GM18873 (cell line): ENCODE measurements at regions not wholly inside any gene's neighbourhood (a gene's known extent, or its start where the extent isn't known, plus 50 kb on each side); places are given as distances from the start of the nearest gene placed in this dataset.

Source experiments
- ATAC-seq: cut with Tn5 transposase; IDR thresholded peaks from one replicate; pipeline ENCODE4 v1.9.1; 2021; ENCODE audit warnings: mild to moderate bottlenecking, moderate library complexity, moderate number of reproducible peaks; ENCODE audit not compliant: unreplicated experiment, low FRiP score

GRCh38 chr15:35722501-35722900, 176.5 kb upstream of the DPH6 start:
- ATAC-seq, result no peak

DNA sequence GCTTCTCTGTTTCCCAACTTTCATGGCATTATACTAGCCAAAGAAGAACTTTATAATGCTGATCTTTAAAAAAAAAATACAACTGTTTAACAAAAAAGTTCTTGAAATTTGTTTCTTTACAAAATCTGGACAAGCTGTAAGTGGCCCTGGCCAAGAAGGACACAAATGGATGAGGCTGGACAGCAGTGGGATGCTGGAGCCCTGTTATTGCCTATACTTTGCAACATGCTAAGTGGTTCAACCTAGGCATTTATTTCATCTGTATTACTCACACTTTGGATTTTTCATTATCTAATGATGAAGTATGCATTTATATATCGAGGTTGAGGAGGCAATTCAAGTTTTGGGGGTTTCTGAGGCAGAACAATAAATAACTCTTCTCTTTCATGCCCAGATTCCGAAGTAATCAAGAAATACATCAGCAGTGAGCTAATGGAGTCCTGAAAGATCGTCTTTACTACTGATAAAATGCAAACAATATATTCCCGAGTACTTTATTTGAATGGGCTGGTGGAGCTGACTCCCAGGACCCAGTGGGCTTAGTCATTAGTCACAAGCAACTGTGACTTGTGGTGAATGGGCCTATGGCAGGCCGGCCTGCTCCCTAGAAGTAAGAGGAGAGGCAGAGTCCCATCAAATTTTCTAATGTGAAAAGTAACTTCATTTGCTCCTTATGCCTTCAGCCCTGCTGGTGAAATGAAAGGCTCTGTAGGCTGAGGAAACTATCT, 177.3 kb upstream of the DPH6 start:
- no peak for ATAC-seq

GRCh38 chr15:35723852-35724251, 177.9 kb upstream of the DPH6 start:
- no peak for ATAC-seq

DNA sequence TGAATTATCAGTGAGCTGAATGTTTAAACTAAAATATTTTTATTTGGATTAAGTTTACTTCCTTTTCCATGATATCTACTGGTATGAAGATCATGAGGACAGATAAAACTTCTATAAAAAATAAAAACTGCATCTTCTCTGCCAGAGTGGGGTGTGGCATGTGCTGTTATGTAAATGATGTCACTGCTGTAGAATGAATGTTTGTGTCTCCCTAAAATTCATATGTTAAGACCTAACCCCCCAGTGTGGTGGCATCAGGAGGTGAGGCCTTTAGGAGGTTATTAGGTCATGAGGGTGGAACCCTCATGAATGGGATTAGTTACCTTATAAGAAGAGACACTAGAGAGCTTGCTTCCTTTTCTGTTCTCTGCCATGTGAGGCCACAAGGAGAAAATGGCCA, 178.7 kb upstream of the DPH6 start:
- no peak for ATAC-seq

DNA sequence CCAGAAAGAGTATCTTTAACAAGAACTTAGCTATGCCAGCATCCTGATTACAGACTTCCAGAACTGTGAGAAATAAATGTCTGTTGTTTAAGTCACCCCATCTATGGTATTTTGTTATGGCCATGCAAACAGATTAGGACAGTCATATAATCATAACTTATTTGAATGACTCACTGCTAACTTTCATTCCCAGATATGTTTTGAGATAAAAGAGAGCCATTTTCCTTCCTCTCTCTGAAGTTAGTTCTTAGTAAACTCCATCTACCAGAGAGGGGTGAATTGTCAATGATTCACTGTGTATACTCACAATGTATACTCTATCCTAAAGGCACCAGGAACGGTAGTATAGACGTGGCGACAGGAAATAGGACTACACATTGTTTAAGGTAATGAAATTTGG, 179.4 kb upstream of the DPH6 start:
- no peak for ATAC-seq

GRCh38 chr15:35727627-35728026, 181.7 kb upstream of the DPH6 start:
- ATAC-seq, result no peak

GRCh38 chr15:35728219-35728940, 182.4 kb upstream of the DPH6 start:
- ATAC-seq, result no peak

DNA sequence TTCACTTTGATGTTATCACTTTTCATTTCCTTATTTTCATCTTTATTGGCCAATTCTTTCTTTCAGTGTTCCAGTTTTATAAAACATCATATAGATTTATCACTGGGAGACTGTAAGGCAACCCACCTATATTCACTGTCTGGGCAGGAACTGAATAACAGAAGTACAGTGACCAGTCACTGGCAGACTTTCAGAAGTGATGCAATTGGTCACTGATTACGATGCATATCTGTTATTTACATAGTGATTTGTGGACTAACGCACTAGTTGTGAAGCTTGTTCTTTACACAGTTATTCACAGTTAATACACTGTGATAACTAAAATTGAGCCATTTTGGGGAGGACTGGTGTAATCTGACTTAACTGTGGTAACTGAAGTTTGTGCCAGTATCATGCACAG, 190.2 kb upstream of the DPH6 start:
- no peak for ATAC-seq

DNA sequence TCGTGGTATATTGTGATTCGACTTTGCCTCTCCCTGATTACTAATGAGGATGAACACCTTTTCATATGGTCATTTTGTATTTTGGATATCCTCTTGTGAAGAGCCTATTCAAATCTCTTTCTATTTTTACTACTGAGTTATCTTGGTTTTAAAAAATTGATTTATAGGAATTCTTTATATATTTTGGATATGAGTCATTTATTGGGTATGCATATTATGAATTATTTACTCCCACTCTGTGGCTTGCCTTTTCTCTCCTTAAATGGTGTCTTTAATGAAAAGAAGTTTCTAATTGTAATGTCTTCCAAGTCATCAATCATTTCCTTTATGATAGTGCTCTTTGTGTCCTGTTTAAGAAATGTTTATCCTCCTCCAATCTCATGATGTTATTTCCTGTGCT, 191.5 kb upstream of the DPH6 start:
- no peak for ATAC-seq

- no peak for ATAC-seq
Observed at GRCh38 chr15:35738370-35738769, 192.4 kb upstream of the DPH6 start.

GRCh38 chr15:35740761-35741160, 194.8 kb upstream of the DPH6 start:
- ATAC-seq, result no peak

DNA sequence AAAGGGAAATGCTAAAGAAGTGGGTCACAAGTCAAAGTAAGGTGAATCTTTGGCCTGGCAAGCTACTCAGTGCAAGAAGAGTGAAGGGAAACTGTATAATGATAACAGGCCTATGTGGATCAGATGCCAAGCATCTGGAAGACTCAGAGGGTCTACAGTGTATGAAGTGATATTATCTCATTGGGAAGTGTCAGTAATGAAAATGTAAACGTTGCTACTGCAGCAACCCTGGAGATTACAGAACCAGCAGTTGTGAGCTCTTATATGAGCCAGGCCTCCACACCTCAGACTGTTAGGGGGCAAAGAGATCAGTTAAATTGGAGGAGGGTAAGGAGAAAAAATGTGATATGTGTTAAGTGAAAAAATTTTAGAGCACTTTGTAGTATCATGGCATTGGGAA, 195.4 kb upstream of the DPH6 start:
- ATAC-seq, result no peak

DNA sequence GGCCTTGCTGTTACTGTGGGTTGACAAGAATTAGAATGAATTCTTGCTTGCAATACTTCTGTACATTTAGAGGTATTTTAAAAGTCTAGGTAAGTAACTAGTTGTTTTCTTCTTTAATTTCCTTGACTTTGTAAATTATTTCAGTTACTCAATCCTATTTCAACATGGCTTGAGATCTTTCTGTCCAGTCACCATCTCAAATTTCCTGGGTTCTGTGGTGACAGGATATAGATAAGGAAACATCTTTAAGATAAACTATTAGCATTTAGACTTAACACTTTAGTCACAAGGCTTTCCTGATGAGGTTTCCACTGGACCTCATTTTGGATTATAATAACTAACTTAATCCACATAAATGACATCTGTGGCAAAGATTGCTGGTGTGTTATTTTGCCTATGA, 195.9 kb upstream of the DPH6 start:
- no peak for ATAC-seq

DNA sequence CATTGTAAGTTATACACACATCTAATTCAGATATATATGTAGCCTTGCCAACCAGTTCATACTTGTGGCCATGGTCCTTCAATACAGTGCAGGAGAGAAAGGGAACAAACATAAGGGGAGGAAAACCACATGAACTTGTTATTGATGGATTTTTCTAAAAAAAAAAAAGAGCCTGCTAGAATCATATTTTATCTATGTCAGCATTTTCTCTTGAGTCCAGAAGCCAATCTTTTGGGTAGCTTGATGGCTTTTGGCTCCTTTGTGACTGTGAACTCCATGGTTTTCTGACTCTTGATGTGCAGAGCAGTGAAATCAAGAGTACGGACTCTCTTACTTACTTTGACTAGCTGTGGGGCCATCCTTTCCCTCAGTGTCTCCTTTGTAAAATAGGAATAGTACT, 197.4 kb upstream of the DPH6 start:
- ATAC-seq, result no peak

GRCh38 chr15:35746121-35746520, 200.2 kb upstream of the DPH6 start:
- no peak for ATAC-seq

DNA sequence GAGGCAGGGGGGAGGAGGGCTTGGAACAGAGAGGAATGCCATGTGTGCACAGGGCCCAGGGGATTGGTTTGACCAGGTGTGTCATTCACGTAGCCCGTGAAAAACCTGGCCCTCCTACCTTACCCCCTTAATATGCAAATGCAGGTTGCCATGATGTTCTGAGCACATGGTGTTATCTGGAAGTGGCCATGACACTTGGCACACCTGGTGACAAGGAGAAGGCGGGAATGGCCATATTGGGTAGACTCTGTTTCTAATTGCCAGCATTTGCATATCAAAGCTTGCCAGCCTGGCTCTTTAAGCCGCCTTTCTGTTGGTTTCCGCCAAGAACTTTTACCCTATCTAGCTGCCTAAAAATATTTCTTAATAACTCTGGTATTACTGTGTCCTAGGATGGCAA, 202.1 kb upstream of the DPH6 start:
- no peak for ATAC-seq

GRCh38 chr15:35750051-35750450, 204.1 kb upstream of the DPH6 start:
- no peak for ATAC-seq

DNA sequence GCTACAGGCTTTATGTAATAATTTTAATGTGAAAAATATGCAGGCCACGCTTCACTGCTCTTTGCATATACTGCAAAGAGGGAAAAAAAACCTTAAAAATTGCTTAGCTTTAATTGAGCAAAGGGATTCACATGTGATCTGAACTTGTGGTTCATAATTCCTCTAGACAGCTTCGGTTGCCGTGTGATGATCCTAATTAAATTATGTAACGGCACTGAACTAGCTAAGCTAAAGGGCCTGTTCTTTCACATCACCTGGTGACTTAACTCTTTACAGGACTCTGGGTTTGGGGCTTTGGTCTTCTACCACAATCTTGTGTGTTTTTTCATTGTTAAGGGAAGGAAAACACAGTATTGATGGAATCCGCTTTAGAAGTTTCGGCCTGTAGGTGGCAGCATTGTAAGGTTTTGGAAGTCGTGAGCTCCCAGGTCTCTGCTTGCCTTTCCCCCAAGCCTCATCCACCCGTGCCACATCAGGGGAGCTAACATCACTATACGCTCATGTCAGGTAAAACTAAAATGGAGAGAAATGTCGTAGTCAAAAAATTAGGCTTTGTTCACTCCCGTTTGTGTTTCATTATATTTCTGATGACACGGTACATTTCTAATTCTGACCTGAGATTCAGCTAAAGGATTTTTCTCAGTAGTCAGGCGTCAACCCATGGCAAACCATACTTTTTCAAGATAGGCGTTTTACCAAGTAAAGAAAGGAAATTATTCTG, 205.6 kb upstream of the DPH6 start:
- ATAC-seq, result no peak

DNA sequence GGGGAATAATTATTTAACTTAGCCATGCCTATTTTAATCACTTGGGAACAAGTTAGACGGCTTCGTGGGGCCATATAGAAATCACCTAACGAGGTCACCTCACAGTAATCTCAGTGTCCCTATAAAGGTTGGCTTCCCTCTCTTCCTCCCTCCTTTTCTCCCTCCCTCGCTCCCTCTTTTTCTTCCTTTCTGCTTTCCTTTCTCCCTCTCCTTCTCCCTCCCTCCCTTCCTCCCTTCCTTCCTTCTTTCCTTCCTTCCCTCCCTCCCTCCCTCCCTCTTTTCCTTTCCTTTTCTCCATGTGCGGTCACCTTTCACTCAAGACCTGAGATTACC, 206.1 kb upstream of the DPH6 start:
- ATAC-seq, result no peak

DNA sequence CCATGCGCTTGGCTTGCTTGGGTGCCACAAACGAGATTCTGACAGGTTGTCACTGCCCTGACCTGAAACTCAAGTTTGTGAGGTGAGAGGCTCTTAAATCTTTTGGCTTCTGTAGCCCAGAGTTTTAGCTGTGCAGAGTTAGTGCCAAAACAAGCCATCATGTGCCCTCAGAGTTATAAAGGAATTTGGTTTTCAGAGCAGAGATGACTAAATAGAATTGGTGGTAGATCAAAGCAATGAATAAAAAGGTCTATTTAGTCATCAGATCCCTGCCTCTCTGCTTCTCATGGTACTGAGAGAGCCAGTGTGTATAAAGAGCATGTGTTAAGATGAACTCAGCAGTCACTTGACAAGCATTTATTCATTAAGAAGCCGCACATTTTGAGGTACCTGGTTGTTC, 207.5 kb upstream of the DPH6 start:
- ATAC-seq, result no peak

DNA sequence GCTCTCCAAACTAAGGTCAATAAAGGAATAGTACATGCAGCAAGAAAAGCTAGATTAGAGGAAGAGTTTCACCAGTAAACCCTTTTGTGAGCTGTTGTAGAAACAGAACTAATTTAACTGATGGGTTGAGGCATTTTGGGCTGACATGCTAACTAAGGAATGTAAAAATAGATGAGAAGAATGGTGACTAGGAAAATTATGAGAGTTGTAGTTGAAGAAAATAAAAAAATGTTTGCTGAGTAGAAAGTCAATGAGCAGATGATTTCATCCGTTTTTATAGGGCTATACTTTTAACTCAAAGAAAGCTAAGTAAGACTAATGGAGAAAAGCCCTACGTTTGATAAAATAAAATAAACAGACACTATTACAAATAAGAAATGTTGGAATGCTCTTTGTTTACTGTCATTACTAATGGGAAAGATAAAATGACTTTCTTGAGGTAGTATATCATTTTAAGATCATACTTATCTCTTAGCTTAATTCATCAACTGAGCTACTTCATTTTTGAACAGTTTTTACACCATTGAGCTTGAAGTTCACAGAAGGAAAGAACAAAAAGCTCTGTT, 209.4 kb upstream of the DPH6 start:
- ATAC-seq, result no peak
